Activated CD4-positive, alpha-beta T cell treated with anti-CD3 and anti-CD28 coated beads, Interleukin-2, amount 50 U/mL, for 24 hours (primary cell): ENCODE measurements at regions not wholly inside any gene's neighbourhood (a gene's known extent, or its start where the extent isn't known, plus 50 kb on each side); places are given as distances from the start of the nearest gene placed in this dataset.
"Not testable (repeated sequence)": the region's sequence is repeated elsewhere in the genome, so short reads cannot be mapped to it uniquely, and the experiment has no call there.

ENCODE experiments used
- DNase-seq, 2 donors: peaks; one replicate each; pipeline ENCODE4 v3.0.0-alpha.2; 2020; ENCODE audit warnings: low read depth in 1 of 2, low spot score in 1 of 2

- DNase-seq, result no peak
These were observed 119.8 kb downstream of the ZNF330 start for GRCh38 chr4:141340458-141340857.

- DNase-seq, result no peak
These were observed 125.4 kb downstream of the ZNF330 start for GRCh38 chr4:141346144-141346543.

GRCh38 chr4:141347684-141348083, 127.0 kb downstream of the ZNF330 start:
- no peak for DNase-seq

GRCh38 chr4:141348125-141348524, 127.4 kb downstream of the ZNF330 start:
- no peak for DNase-seq

GRCh38 chr4:141348573-141348972, 127.9 kb downstream of the ZNF330 start:
- DNase-seq, result no peak

GRCh38 chr4:141349236-141349635, 128.5 kb downstream of the ZNF330 start:
- no peak for DNase-seq

- DNase-seq, result no peak
These were observed 129.6 kb downstream of the ZNF330 start for GRCh38 chr4:141350122-141350905.

GRCh38 chr4:141352331-141352730, 131.6 kb downstream of the ZNF330 start:
- no peak for DNase-seq

- DNase-seq, result no peak
These were observed 132.3 kb downstream of the ZNF330 start for GRCh38 chr4:141352909-141353525.

GRCh38 chr4:141356321-141356962, 135.7 kb downstream of the ZNF330 start:
- DNase-seq, result no peak

GRCh38 chr4:141356963-141357335, 136.3 kb downstream of the ZNF330 start:
- no peak for DNase-seq

- not testable (repeated sequence) for DNase-seq
These were observed 147.5 kb downstream of the ZNF330 start for GRCh38 chr4:141368241-141368640.

GRCh38 chr4:141371206-141371605, 150.5 kb downstream of the ZNF330 start:
- DNase-seq, result no peak

- no peak for DNase-seq
These were observed 155.2 kb downstream of the ZNF330 start for GRCh38 chr4:141375855-141376254.

GRCh38 chr4:141376769-141377168, 156.1 kb downstream of the ZNF330 start:
- DNase-seq, result no peak

- DNase-seq, result no peak
These were observed 166.6 kb downstream of the ZNF330 start for GRCh38 chr4:141387299-141387698.

- DNase-seq, result no peak
These were observed 167.8 kb downstream of the ZNF330 start for GRCh38 chr4:141388481-141388880.

- DNase-seq, result no peak
These were observed 169.0 kb downstream of the ZNF330 start for GRCh38 chr4:141389649-141390048.

- DNase-seq, result no peak
These were observed 169.9 kb downstream of the ZNF330 start for GRCh38 chr4:141390571-141390970.

GRCh38 chr4:141391293-141391692, 170.6 kb downstream of the ZNF330 start:
- DNase-seq, result no peak

GRCh38 chr4:141391771-141392170, 171.1 kb downstream of the ZNF330 start:
- DNase-seq, result no peak

- DNase-seq, result no peak
These were observed 174.6 kb downstream of the ZNF330 start for GRCh38 chr4:141395246-141395830.
